Right renal cortex interstitium (tissue), 3 donors: ENCODE measurements at regions not wholly inside any gene's neighbourhood (a gene's known extent, or its start where the extent isn't known, plus 50 kb on each side); places are given as distances from the start of the nearest gene placed in this dataset.

ENCODE experiments used
- DNase-seq, 3 donors: peaks; one replicate each; pipeline ENCODE4 v3.0.0-alpha.2; 2013; ENCODE audit warnings: low read depth in 3 of 3, low spot score in 2 of 3

GRCh38 chr17:68749349-68750207, 148.4 kb upstream of the FAM20A start:
- no peak for DNase-seq

GRCh38 chr17:68748381-68748780, 147.2 kb upstream of the FAM20A start:
- DNase-seq = no peak

- no peak for DNase-seq
Observed at GRCh38 chr17:68740555-68741447, 139.6 kb upstream of the FAM20A start.

- DNase-seq = no peak
Observed at GRCh38 chr17:68737761-68738443, 136.7 kb upstream of the FAM20A start.

- no peak for DNase-seq
Observed at GRCh38 chr17:68734931-68735330, 133.8 kb upstream of the FAM20A start.

GRCh38 chr17:68734187-68734900, 133.2 kb upstream of the FAM20A start:
- no peak for DNase-seq

- DNase-seq = no peak
Observed at GRCh38 chr17:68733241-68734176, 132.3 kb upstream of the FAM20A start.

- no peak for DNase-seq
Observed at GRCh38 chr17:68732301-68732749, 131.2 kb upstream of the FAM20A start.

GRCh38 chr17:68731465-68731864, 130.3 kb upstream of the FAM20A start:
- DNase-seq = no peak

GRCh38 chr17:68719431-68719830, 118.3 kb upstream of the FAM20A start:
- DNase-seq = no peak

GRCh38 chr17:68718926-68719325, 117.8 kb upstream of the FAM20A start:
- no peak for DNase-seq

- no peak for DNase-seq
Observed at GRCh38 chr17:68718465-68718864, 117.3 kb upstream of the FAM20A start.

- no peak for DNase-seq
Observed at GRCh38 chr17:68714676-68715075, 113.5 kb upstream of the FAM20A start.

- DNase-seq = no peak
Observed at GRCh38 chr17:68711858-68712257, 110.7 kb upstream of the FAM20A start.

GRCh38 chr17:68710976-68711375, 109.8 kb upstream of the FAM20A start:
- no peak for DNase-seq

- DNase-seq = peak in 1 of 3 donors; percentile 18
Observed at GRCh38 chr17:68710035-68710780, 109.0 kb upstream of the FAM20A start.

- no peak for DNase-seq
Observed at GRCh38 chr17:68709461-68709860, 108.3 kb upstream of the FAM20A start.

- DNase-seq = no peak
Observed at GRCh38 chr17:68707031-68707430, 105.9 kb upstream of the FAM20A start.
